SK-N-SH treated with all-trans-retinoic acid at 6 μM for 48 hours (cell line): ENCODE measurements at regions not wholly inside any gene's neighbourhood (a gene's known extent, or its start where the extent isn't known, plus 50 kb on each side); places are given as distances from the start of the nearest gene placed in this dataset.

Experiments used
- ATAC-seq: fragments of 200-7000 bp; cut with Tn5 transposase; 3 replicates; pipeline ENCODE4 v1.9.1; 2020; ENCODE audit warnings: mild to moderate bottlenecking, moderate library complexity
- ARNTL ChIP-seq: fragments of 450-650 bp; formaldehyde crosslinking; IDR thresholded peaks from 2 replicates; pipeline ENCODE4 v1.5.0; 2020; ENCODE audit warnings: low read depth, mild to moderate bottlenecking, moderate library complexity, borderline replicate concordance
- BACH2 ChIP-seq: fragments of 250-450 bp; sonication (Bioruptor Pico); IDR thresholded peaks from 2 replicates; pipeline ENCODE4 v1.9.0; 2021; ENCODE audit warnings: mild to moderate bottlenecking, borderline replicate concordance
- CREB5 ChIP-seq: fragments of 250-450 bp; sonication (Bioruptor Pico); IDR thresholded peaks from 2 replicates; pipeline ENCODE4 v1.5.1; 2020; ENCODE audit warnings: low read depth, mild to moderate bottlenecking, moderate library complexity
- CSRNP3 ChIP-seq: fragments of 250-450 bp; sonication (Bioruptor Pico); IDR thresholded peaks from 2 replicates; pipeline ENCODE4 v1.5.1; 2021; ENCODE audit warnings: mild to moderate bottlenecking, moderate library complexity
- ESRRG ChIP-seq: fragments of 250-450 bp; sonication (Bioruptor Pico); IDR thresholded peaks from 2 replicates; pipeline ENCODE4 v1.6.1; 2021; ENCODE audit warnings: mild to moderate bottlenecking
- GLIS3 ChIP-seq: fragments of 250-450 bp; sonication (Bioruptor Pico); IDR thresholded peaks from 2 replicates; pipeline ENCODE4 v1.5.0; 2020; ENCODE audit warnings: mild to moderate bottlenecking, moderate library complexity
- ISL1 ChIP-seq: fragments of 250-450 bp; sonication (Bioruptor Pico); IDR thresholded peaks from 2 replicates; pipeline ENCODE4 v2.1.2; 2022; ENCODE audit warnings: mild to moderate bottlenecking, moderate library complexity
- PATZ1 ChIP-seq: fragments of 250-450 bp; sonication (Bioruptor Pico); IDR thresholded peaks from 2 replicates; pipeline ENCODE4 v1.8.0; 2020; ENCODE audit warnings: mild to moderate bottlenecking, moderate library complexity, borderline replicate concordance
- PPARA ChIP-seq: fragments of 250-450 bp; sonication (Bioruptor Pico); IDR thresholded peaks from 2 replicates; pipeline ENCODE4 v1.5.0; 2020; ENCODE audit warnings: mild to moderate bottlenecking, borderline replicate concordance
- SNAI2 ChIP-seq: fragments of 250-450 bp; sonication (Bioruptor Pico); IDR thresholded peaks from 2 replicates; pipeline ENCODE4 v1.5.0; 2020; ENCODE audit warnings: mild to moderate bottlenecking, moderate library complexity
- TCF4 ChIP-seq: fragments of 250-450 bp; sonication (Bioruptor Pico); IDR thresholded peaks from 2 replicates; pipeline ENCODE4 v1.8.0; 2021; ENCODE audit warnings: mild to moderate bottlenecking, moderate library complexity, borderline replicate concordance
- TOX ChIP-seq: fragments of 250-450 bp; sonication (Bioruptor Pico); IDR thresholded peaks from 2 replicates; pipeline ENCODE4 v1.8.0; 2021; ENCODE audit warnings: mild to moderate bottlenecking, moderate library complexity, borderline replicate concordance
- TSHZ2 ChIP-seq: fragments of 250-450 bp; sonication (Bioruptor Pico); IDR thresholded peaks from 2 replicates; pipeline ENCODE4 v1.5.0; 2020; ENCODE audit warnings: mild to moderate bottlenecking, moderate library complexity
- ZFP30 ChIP-seq: fragments of 450-650 bp; formaldehyde crosslinking; IDR thresholded peaks from 2 replicates; pipeline ENCODE4 v1.5.0; 2022; ENCODE audit warnings: mild to moderate bottlenecking, moderate library complexity
- ZNF565 ChIP-seq: fragments of 450-650 bp; formaldehyde crosslinking; conservative IDR thresholded peaks from 2 replicates; pipeline ENCODE4 v1.5.0; 2020; ENCODE audit warnings: low read depth, mild to moderate bottlenecking, moderate library complexity
- ZNF70 ChIP-seq: fragments of 450-650 bp; formaldehyde crosslinking; IDR thresholded peaks from 2 replicates; pipeline ENCODE4 v1.5.0; 2020; ENCODE audit warnings: mild to moderate bottlenecking, moderate library complexity

GRCh38 chr1:116257341-116257767 lies 115.7 kb upstream of the ATP1A1 start:
- ATAC-seq = no peak
- no peak for TF ChIP-seq ZNF565
- TF ChIP-seq TCF4 (CRISPR knock-in tag) = no peak
- no peak for TF ChIP-seq TOX (CRISPR knock-in tag)
- no peak for TF ChIP-seq CSRNP3

GRCh38 chr1:116257836-116258235 lies 115.2 kb upstream of the ATP1A1 start:
- no peak for ATAC-seq
- no peak for TF ChIP-seq ZFP30 (CRISPR knock-in tag)
- TF ChIP-seq TOX (CRISPR knock-in tag) = no peak
- no peak for TF ChIP-seq TSHZ2 (CRISPR knock-in tag)
- no peak for TF ChIP-seq CSRNP3
- TF ChIP-seq BACH2 (CRISPR knock-in tag) = no peak
- TF ChIP-seq ESRRG = no peak
- no peak for TF ChIP-seq ISL1 (CRISPR knock-in tag)
- TF ChIP-seq PPARA = no peak
- no peak for TF ChIP-seq ZNF70 (CRISPR knock-in tag)
- no peak for TF ChIP-seq PATZ1 (CRISPR knock-in tag)
- no peak for TF ChIP-seq CREB5 (CRISPR knock-in tag)

GRCh38 chr1:116258668-116259419 lies 114.2 kb upstream of the ATP1A1 start:
- no peak for ATAC-seq
- TF ChIP-seq ARNTL (CRISPR knock-in tag) (no peak), SNAI2 (CRISPR knock-in tag) (no peak), GLIS3 (CRISPR knock-in tag) (no peak), PATZ1 (CRISPR knock-in tag) (no peak), CREB5 (CRISPR knock-in tag) (no peak), CSRNP3 (no peak)
